ENCODE measurements at regions not wholly inside any gene's neighbourhood (a gene's known extent, or its start where the extent isn't known, plus 50 kb on each side); places are given as distances from the start of the nearest gene placed in this dataset.

GRCh38 chr10:55203319-55203718 is 402.3 kb upstream of the PCDH15 start:
- TF ChIP-seq EP300 (conservative IDR thresholded peaks at IDR 0.05; ENCODE audit: poor library complexity, severe bottlenecking), result no peak
- no peak for TF ChIP-seq CTCF (IDR thresholded peaks at IDR 0.05; ENCODE audit: poor library complexity, severe bottlenecking)
- no peak for TF ChIP-seq SMC3 (conservative IDR thresholded peaks at IDR 0.05; ENCODE audit: poor library complexity)
- TF ChIP-seq REST (IDR thresholded peaks at IDR 0.05; ENCODE audit: borderline replicate concordance), result no peak

Data from neural cell (in vitro differentiated cells).